SU-DHL-6 (cell line): ENCODE measurements at regions not wholly inside any gene's neighbourhood (a gene's known extent, or its start where the extent isn't known, plus 50 kb on each side); places are given as distances from the start of the nearest gene placed in this dataset.

ENCODE experiments used
- H2AFZ ChIP-seq: fragments of 200-600 bp; sonication (generic); 2 replicates; pipeline ENCODE4 v1.6.1; 2014; ENCODE audit warnings: low read depth, mild to moderate bottlenecking, moderate library complexity, mixed read lengths, antibody characterized with exemption, low read length; ENCODE audit not compliant: severe bottlenecking
- H3F3A ChIP-seq: fragments of 200-600 bp; shearing (Covaris generic); 2 replicates; pipeline ENCODE4 v1.6.0; 2016; ENCODE audit warnings: antibody characterized with exemption, mild to moderate bottlenecking; ENCODE audit not compliant: insufficient read depth
- H3K27ac ChIP-seq: fragments of 200-600 bp; sonication (generic); 2 replicates; pipeline ENCODE4 v1.5.1; 2016; ENCODE audit warnings: low read depth, mild to moderate bottlenecking, low read length, moderate library complexity, mixed read lengths
- H3K27me3 ChIP-seq: fragments of 200-600 bp; sonication (generic), shearing (Covaris generic); 2 replicates; pipeline ENCODE4 v1.6.0; 2014; ENCODE audit warnings: mild to moderate bottlenecking, low read length
- H3K36me3 ChIP-seq: fragments of 200-600 bp; sonication (generic); 2 replicates; pipeline ENCODE4 v1.6.1; 2014; ENCODE audit warnings: mild to moderate bottlenecking, low read length, mixed read lengths
- H3K4me2 ChIP-seq: fragments of 300-600, 200-600 bp; shearing (Covaris generic), sonication (generic); 2 replicates; pipeline ENCODE4 v1.6.0; 2014; ENCODE audit warnings: low read length, low read depth, mild to moderate bottlenecking; ENCODE audit not compliant: poor library complexity, severe bottlenecking
- H3K4me3 ChIP-seq: fragments of 200-600 bp; sonication (generic); 2 replicates; pipeline ENCODE4 v1.5.1; 2014; ENCODE audit warnings: antibody characterized with exemption, low read length, mild to moderate bottlenecking, mixed read lengths; ENCODE audit not compliant: insufficient read depth, poor library complexity, severe bottlenecking
- H3K79me2 ChIP-seq: fragments of 200-600 bp; sonication (generic); 2 replicates; pipeline ENCODE4 v1.6.1; 2014; ENCODE audit warnings: mild to moderate bottlenecking, low read length, moderate library complexity; ENCODE audit not compliant: insufficient read depth
- H3K9ac ChIP-seq: fragments of 200-600 bp; sonication (generic); 2 replicates; pipeline ENCODE4 v1.7.0; 2014; ENCODE audit warnings: mild to moderate bottlenecking, low read length
- H3K9me2 ChIP-seq: fragments of 200-600 bp; sonication (generic); replicated peaks from 2 replicates; pipeline ENCODE4 v1.6.1; 2014; ENCODE audit warnings: low read length; ENCODE audit not compliant: insufficient read depth
- H3K9me3 ChIP-seq: fragments of 200-600 bp; sonication (generic); 2 replicates; pipeline ENCODE4 v1.6.1; 2014; ENCODE audit warnings: low read length, mixed read lengths; ENCODE audit not compliant: insufficient read depth
- H4K20me1 ChIP-seq: fragments of 200-600 bp; sonication (generic); 2 replicates; pipeline ENCODE4 v1.6.1; 2014; ENCODE audit warnings: low read depth, mild to moderate bottlenecking, antibody characterized with exemption, low read length, moderate library complexity, mixed read lengths
- CTCF ChIP-seq: fragments of 200-600 bp; sonication (generic); IDR thresholded peaks from one replicate; pipeline ENCODE4 v1.5.1; 2017; ENCODE audit warnings: antibody characterized with exemption, mild to moderate bottlenecking, low read length, moderate library complexity; ENCODE audit not compliant: insufficient read depth, poor library complexity, severe bottlenecking
- EZH2phosphoT487 ChIP-seq: fragments of 200-600 bp; sonication (generic), shearing (Covaris generic); conservative IDR thresholded peaks from 2 replicates; pipeline ENCODE4 v1.6.1; 2018; ENCODE audit warnings: mild to moderate bottlenecking, antibody characterized with exemption, low read length, moderate library complexity, mixed read lengths

GRCh38 chr9:99389087-99390033, 167.3 kb downstream of the SEC61B start:
- TF ChIP-seq CTCF (no peak), EZH2phosphoT487 (no peak)
- Histone ChIP-seq H3K27ac (no peak overlapping the region), H3K36me3 (no peaks in the 10 kb centered on the region), H3K9ac (no peak overlapping the region), H4K20me1 (no peaks in the 10 kb centered on the region), H3K27me3 (no peaks in the 10 kb centered on the region), H3K9me3 (no peaks in the 10 kb centered on the region), H3K79me2 (no peaks in the 10 kb centered on the region), H2AFZ (no peak overlapping the region), H3F3A (no peaks in the 10 kb centered on the region), H3K4me3 (no peak overlapping the region), H3K4me2 (no peak overlapping the region), H3K9me2 (no peaks in the 10 kb centered on the region)

GRCh38 chr9:99391937-99392594, 170.0 kb downstream of the SEC61B start:
- Histone ChIP-seq H4K20me1 (no peaks in the 10 kb centered on the region), H3K79me2 (no peaks in the 10 kb centered on the region), H2AFZ (no peak overlapping the region), H3K27ac (no peak overlapping the region), H3K36me3 (no peaks in the 10 kb centered on the region), H3K9me2 (no peaks in the 10 kb centered on the region), H3K4me3 (no peak overlapping the region), H3K27me3 (no peaks in the 10 kb centered on the region), H3F3A (no peaks in the 10 kb centered on the region), H3K4me2 (no peak overlapping the region), H3K9me3 (no peaks in the 10 kb centered on the region), H3K9ac (no peak overlapping the region)
- no peak for TF ChIP-seq CTCF
- TF ChIP-seq EZH2phosphoT487 = no peak

- no peak overlapping the region for H3K9ac ChIP-seq
- TF ChIP-seq EZH2phosphoT487 (no peak), CTCF (no peak)
- no peaks in the 10 kb centered on the region for H3K79me2 ChIP-seq
- no peaks in the 10 kb centered on the region for H3K9me2 ChIP-seq
- no peaks in the 10 kb centered on the region for H4K20me1 ChIP-seq
- no peak overlapping the region for H2AFZ ChIP-seq
- H3K4me2 ChIP-seq = no peak overlapping the region
- H3K27me3 ChIP-seq = no peaks in the 10 kb centered on the region
- no peak overlapping the region for H3K4me3 ChIP-seq
- H3K9me3 ChIP-seq = no peaks in the 10 kb centered on the region
- H3K27ac ChIP-seq = no peak overlapping the region
- no peaks in the 10 kb centered on the region for H3F3A ChIP-seq
- H3K36me3 ChIP-seq = no peaks in the 10 kb centered on the region
Measured at GRCh38 chr9:99392986-99393385, 170.9 kb downstream of the SEC61B start.
